HepG2 (cell line): ENCODE measurements at regions not wholly inside any gene's neighbourhood (a gene's known extent, or its start where the extent isn't known, plus 50 kb on each side); places are given as distances from the start of the nearest gene placed in this dataset.

Experiments used
- ATAC-seq: fragments of 200-7000 bp; cut with Tn5 transposase; 3 replicates; pipeline ENCODE4 v1.9.1; 2020; ENCODE audit warnings: mild to moderate bottlenecking, moderate library complexity
- BruUV-seq: library from RNA; stranded (reverse); fragments of 400-500 nt; replicated peaks from 2 replicates; lab custom pipeline; 2021; lab: Mats Ljungman, UMichigan
- CTCF ChIA-PET: fragments of 300-600 bp; formaldehyde crosslinking; extraction: SDS; loops from one replicate; lab custom pipeline; 2021; ENCODE audit warnings: low total read pairs, inconsistent platforms, low intra/inter-chr PET ratio; lab: Yijun Ruan, JAX
- POLR2A ChIA-PET: fragments of 350-600 bp; sonication (Branson Sonifier 250); formaldehyde crosslinking; loops from one replicate; lab custom pipeline; 2020; ENCODE audit warnings: antibody characterized with exemption, inconsistent platforms; lab: Yijun Ruan, JAX
- DNase-seq: peaks from one replicate; pipeline ENCODE4 v3.0.0-alpha.2; 2015; ENCODE audit warnings: low spot score
- FAIRE-seq: peaks from 3 replicates; lab custom pipeline; 2011; peaks lifted over from hg19 to GRCh38; lab: Jason Lieb, UNC
- H2AFZ ChIP-seq: one replicate; pipeline ENCODE4 v1.6.1; 2011; ENCODE audit warnings: low read length, inconsistent platforms
- H3K27ac ChIP-seq: fragments of 300-600 bp; 3 replicates; pipeline ENCODE4 v1.8.0; 2011; ENCODE audit warnings: mixed run types, mild to moderate bottlenecking, mixed read lengths, low read length, inconsistent platforms; ENCODE audit not compliant: insufficient read depth; ENCODE audit errors: extremely low read length
- H3K27me3 ChIP-seq, 2 experiments: fragments of 200-600 bp in 1 of 2; 2 replicates in 1 of 2; 3 replicates in 1 of 2; pipeline versions ENCODE4 v1.6.0 to v1.8.0; 2011; ENCODE audit warnings: low read length in 2 of 2, mild to moderate bottlenecking in 2 of 2, moderate library complexity in 2 of 2, inconsistent platforms in 1 of 2; ENCODE audit not compliant: insufficient read depth in 2 of 2, control insufficient read depth in 1 of 2
- H3K36me3 ChIP-seq, 2 experiments: fragments of 200-600 bp in 1 of 2; replicated peaks in 1 of 2; 2 replicates in 1 of 2; 3 replicates in 1 of 2; pipeline versions ENCODE4 v1.5.1 to v1.8.0; 2011; ENCODE audit warnings: low read length in 2 of 2, inconsistent platforms in 1 of 2; ENCODE audit not compliant: insufficient read depth in 2 of 2, control insufficient read depth in 1 of 2
- H3K4me1 ChIP-seq: 2 replicates; pipeline ENCODE4 v1.5.1; 2012; ENCODE audit warnings: low read length, inconsistent platforms; ENCODE audit not compliant: insufficient read depth
- H3K4me2 ChIP-seq: 2 replicates; pipeline ENCODE4 v1.6.0; 2011; ENCODE audit warnings: low read depth, low read length, inconsistent platforms
- H3K4me3 ChIP-seq, 3 experiments: fragments of 200-600 bp in 1 of 3; sonication (generic), shearing (Covaris generic) in 1 of 3; replicated peaks in 1 of 3; 2 replicates each; pipeline ENCODE4 v1.5.1; 2011 to 2016; ENCODE audit warnings: low read length in 3 of 3, inconsistent platforms in 2 of 3, low read depth in 2 of 3, mild to moderate bottlenecking in 2 of 3, control low read depth in 1 of 3, mixed read lengths in 1 of 3; ENCODE audit not compliant: insufficient read depth in 1 of 3
- H3K79me2 ChIP-seq: one replicate; pipeline ENCODE4 v1.6.1; 2011; ENCODE audit warnings: low read length, inconsistent platforms; ENCODE audit not compliant: insufficient read depth
- H3K9ac ChIP-seq: 2 replicates; pipeline ENCODE4 v1.6.0; 2011; ENCODE audit warnings: mild to moderate bottlenecking, low read depth, low read length, inconsistent platforms; ENCODE audit not compliant: insufficient read depth
- H3K9me3 ChIP-seq: 2 replicates; pipeline ENCODE4 v1.5.1; 2012; ENCODE audit warnings: mild to moderate bottlenecking, low read length
- H4K20me1 ChIP-seq: 2 replicates; pipeline ENCODE4 v1.6.0; 2011; ENCODE audit warnings: inconsistent platforms, mild to moderate bottlenecking, low read length, moderate library complexity; ENCODE audit not compliant: insufficient read depth
- AKAP8 ChIP-seq: sonication (generic); formaldehyde crosslinking; IDR thresholded peaks from 2 replicates; pipeline ENCODE4 v1.5.1; 2020; ENCODE audit warnings: mild to moderate bottlenecking, missing genetic modification reagents
- ARHGAP35 ChIP-seq: sonication (generic); formaldehyde crosslinking; IDR thresholded peaks from 2 replicates; pipeline ENCODE4 v1.9.0; 2022; ENCODE audit warnings: mild to moderate bottlenecking, inconsistent platforms, moderate library complexity, missing genetic modification reagents, borderline replicate concordance
- DMAP1 ChIP-seq: IDR thresholded peaks from 2 replicates; pipeline ENCODE4 v1.6.1; 2016
- DZIP1 ChIP-seq: sonication (generic); formaldehyde crosslinking; IDR thresholded peaks from 2 replicates; pipeline ENCODE4 v1.5.0; 2020; ENCODE audit warnings: mild to moderate bottlenecking, missing genetic modification reagents
- E2F5 ChIP-seq: sonication (generic); formaldehyde crosslinking; conservative IDR thresholded peaks from 2 replicates; pipeline ENCODE4 v1.4.0; 2020; ENCODE audit warnings: missing genetic modification reagents
- ELF4 ChIP-seq: sonication (generic); formaldehyde crosslinking; IDR thresholded peaks from 2 replicates; pipeline ENCODE4 v1.5.0; 2020; ENCODE audit warnings: missing genetic modification reagents, mild to moderate bottlenecking, moderate library complexity, borderline replicate concordance
- GTF2F1 ChIP-seq: fragments of 150-350 bp; IDR thresholded peaks from 2 replicates; pipeline ENCODE4 v1.6.1; 2014; ENCODE audit warnings: low read length
- HCFC1 ChIP-seq: fragments of 150-350 bp; IDR thresholded peaks from 2 replicates; pipeline ENCODE4 v1.6.1; 2014; ENCODE audit warnings: low read depth, low read length
- MBNL3 ChIP-seq: fragments of 250-450 bp; sonication (Bioruptor Pico); conservative IDR thresholded peaks from 2 replicates; pipeline ENCODE4 v1.8.0; 2022; ENCODE audit warnings: mild to moderate bottlenecking, inconsistent platforms
- MEIS1 ChIP-seq: sonication (generic); formaldehyde crosslinking; IDR thresholded peaks from 2 replicates; pipeline ENCODE4 v1.9.0; 2021; ENCODE audit warnings: mild to moderate bottlenecking, missing genetic modification reagents, moderate library complexity, borderline replicate concordance
- NCOA5 ChIP-seq: sonication (generic); formaldehyde crosslinking; IDR thresholded peaks from 2 replicates; pipeline ENCODE4 v1.4.0; 2020; ENCODE audit warnings: missing genetic modification reagents
- PHF8 ChIP-seq: sonication (generic); formaldehyde crosslinking; IDR thresholded peaks from 2 replicates; pipeline ENCODE4 v1.5.0; 2020; ENCODE audit warnings: missing genetic modification reagents
- PRDM4 ChIP-seq: sonication (generic); formaldehyde crosslinking; IDR thresholded peaks from 2 replicates; pipeline ENCODE4 v1.9.0; 2021; ENCODE audit warnings: missing genetic modification reagents, borderline replicate concordance
- PTBP1 ChIP-seq: fragments of 200-400 bp; formaldehyde crosslinking; IDR thresholded peaks from 2 replicates; pipeline ENCODE4 v1.6.1; 2018; ENCODE audit warnings: low read length, low read depth; ENCODE audit not compliant: poor library complexity, severe bottlenecking
- SYNCRIP ChIP-seq: fragments of 200-400 bp; formaldehyde crosslinking; IDR thresholded peaks from 2 replicates; pipeline ENCODE4 v1.6.1; 2018; ENCODE audit warnings: mild to moderate bottlenecking, low read depth, low read length; ENCODE audit not compliant: insufficient read depth
- TERF1 ChIP-seq: sonication (generic); formaldehyde crosslinking; IDR thresholded peaks from 2 replicates; pipeline ENCODE4 v1.8.0; 2022; ENCODE audit warnings: mild to moderate bottlenecking, missing genetic modification reagents, moderate library complexity
- ZNF660 ChIP-seq: sonication (generic); formaldehyde crosslinking; IDR thresholded peaks from 2 replicates; pipeline ENCODE4 v1.5.1; 2020; ENCODE audit warnings: mild to moderate bottlenecking, low read depth, missing genetic modification reagents, borderline replicate concordance
- ZNF761 ChIP-seq: sonication (generic); formaldehyde crosslinking; conservative IDR thresholded peaks from 2 replicates; pipeline ENCODE4 v1.4.0; 2020; ENCODE audit warnings: mild to moderate bottlenecking, missing genetic modification reagents
- whole genome bisulfite sequencing: methylation state at CpG from one replicate; pipeline ENCODE4 v1.1.6; 2017; ENCODE audit warnings: low lambda C conversion rate; 5-methylcytosine and 5-hydroxymethylcytosine counted together
- in situ Hi-C: cut with HindIII; loops from 2 replicates; pipeline ENCODE4 v1.10.0; 2017; ENCODE audit warnings: low pct_unique_long_range_greater_than_20kb; ENCODE audit not compliant: extremely low pct_ligation_motif_present
- intact Hi-C: fragments of 100-400 bp; cut with micrococcal nuclease; formaldehyde crosslinking; loops from one replicate; pipeline ENCODE4 v1.10.0; 2022; ENCODE audit not compliant: unreplicated experiment

GRCh38 chr12:131219670-131220330, 266.1 kb downstream of the ADGRD1 start:
- CTCF ChIA-PET = no interaction called here
- Histone ChIP-seq H3K9me3 (no peaks in the 10 kb centered on the region), H2AFZ (no peak overlapping the region), H3K4me1 (no peaks in the 10 kb centered on the region), H3K79me2 (no peaks in the 10 kb centered on the region), H4K20me1 (no peaks in the 10 kb centered on the region), H3K4me2 (no peak overlapping the region), H3K9ac (no peak overlapping the region), H3K27me3 (peaks cover 5 to 18% of the 10 kb centered on the region in 2 experiments; a peak in 4 of 5 replicates), H3K4me3 (no peak overlapping the region), H3K27ac (no peak overlapping the region), H3K36me3 (no peaks in the 10 kb centered on the region)
- intact Hi-C loops (no loop called here), in situ Hi-C loops (loop anchor here (10.0 kb wide), 1 partner anchor 215 kb away; no protein-coding TSS in a partner anchor)
- 3% methylated on average over 7 of the region's 11 CpGs for WGBS
- POLR2A ChIA-PET = no interaction called here
- ATAC-seq (no peak), DNase-seq (no peak), FAIRE-seq (no peak)
- no TSS peak for BruUV-seq
- TF ChIP-seq DZIP1 (CRISPR knock-in tag) = no peak
- TF ChIP-seq GTF2F1 = no peak
- no peak for TF ChIP-seq DMAP1 (CRISPR knock-in tag)
- no peak for TF ChIP-seq PTBP1
- no peak for TF ChIP-seq PHF8 (CRISPR knock-in tag)
- TF ChIP-seq E2F5 (CRISPR knock-in tag) = no peak
- TF ChIP-seq ARHGAP35 (CRISPR knock-in tag) = no peak
- no peak for TF ChIP-seq AKAP8 (CRISPR knock-in tag)
- no peak for TF ChIP-seq TERF1
- no peak for TF ChIP-seq ZNF761 (CRISPR knock-in tag)
- TF ChIP-seq NCOA5 (CRISPR knock-in tag) = no peak
- TF ChIP-seq HCFC1 = no peak
- no peak for TF ChIP-seq SYNCRIP
- TF ChIP-seq PRDM4 (CRISPR knock-in tag) = no peak
- no peak for TF ChIP-seq MEIS1 (CRISPR knock-in tag)
- TF ChIP-seq ELF4 (CRISPR knock-in tag) = no peak
- TF ChIP-seq ZNF660 (CRISPR knock-in tag) = no peak
- TF ChIP-seq MBNL3 (CRISPR knock-in tag) = no peak
